HepG2 (cell line): ENCODE measurements at regions not wholly inside any gene's neighbourhood (a gene's known extent, or its start where the extent isn't known, plus 50 kb on each side); places are given as distances from the start of the nearest gene placed in this dataset.

Experiments
- ATAC-seq: fragments of 200-7000 bp; cut with Tn5 transposase; 3 replicates; pipeline ENCODE4 v1.9.1; 2020; ENCODE audit warnings: mild to moderate bottlenecking, moderate library complexity
- BruUV-seq: library from RNA; stranded (reverse); fragments of 400-500 nt; replicated peaks from 2 replicates; lab custom pipeline; 2021; lab: Mats Ljungman, UMichigan
- CTCF ChIA-PET: fragments of 300-600 bp; formaldehyde crosslinking; extraction: SDS; loops from one replicate; lab custom pipeline; 2021; ENCODE audit warnings: low total read pairs, inconsistent platforms, low intra/inter-chr PET ratio; lab: Yijun Ruan, JAX
- POLR2A ChIA-PET: fragments of 350-600 bp; sonication (Branson Sonifier 250); formaldehyde crosslinking; loops from one replicate; lab custom pipeline; 2020; ENCODE audit warnings: antibody characterized with exemption, inconsistent platforms; lab: Yijun Ruan, JAX
- DNase-seq: peaks from one replicate; pipeline ENCODE4 v3.0.0-alpha.2; 2015; ENCODE audit warnings: low spot score
- FAIRE-seq: peaks from 3 replicates; lab custom pipeline; 2011; peaks lifted over from hg19 to GRCh38; lab: Jason Lieb, UNC
- H2AFZ ChIP-seq: one replicate; pipeline ENCODE4 v1.6.1; 2011; ENCODE audit warnings: low read length, inconsistent platforms
- H3K27ac ChIP-seq: fragments of 300-600 bp; 3 replicates; pipeline ENCODE4 v1.8.0; 2011; ENCODE audit warnings: mixed run types, mild to moderate bottlenecking, mixed read lengths, low read length, inconsistent platforms; ENCODE audit not compliant: insufficient read depth; ENCODE audit errors: extremely low read length
- H3K27me3 ChIP-seq, 2 experiments: fragments of 200-600 bp in 1 of 2; 2 replicates in 1 of 2; 3 replicates in 1 of 2; pipeline versions ENCODE4 v1.6.0 to v1.8.0; 2011; ENCODE audit warnings: low read length in 2 of 2, mild to moderate bottlenecking in 2 of 2, moderate library complexity in 2 of 2, inconsistent platforms in 1 of 2; ENCODE audit not compliant: insufficient read depth in 2 of 2, control insufficient read depth in 1 of 2
- H3K36me3 ChIP-seq, 2 experiments: fragments of 200-600 bp in 1 of 2; replicated peaks in 1 of 2; 2 replicates in 1 of 2; 3 replicates in 1 of 2; pipeline versions ENCODE4 v1.5.1 to v1.8.0; 2011; ENCODE audit warnings: low read length in 2 of 2, inconsistent platforms in 1 of 2; ENCODE audit not compliant: insufficient read depth in 2 of 2, control insufficient read depth in 1 of 2
- H3K4me1 ChIP-seq: 2 replicates; pipeline ENCODE4 v1.5.1; 2012; ENCODE audit warnings: low read length, inconsistent platforms; ENCODE audit not compliant: insufficient read depth
- H3K4me2 ChIP-seq: 2 replicates; pipeline ENCODE4 v1.6.0; 2011; ENCODE audit warnings: low read depth, low read length, inconsistent platforms
- H3K4me3 ChIP-seq, 3 experiments: fragments of 200-600 bp in 1 of 3; sonication (generic), shearing (Covaris generic) in 1 of 3; replicated peaks in 1 of 3; 2 replicates each; pipeline ENCODE4 v1.5.1; 2011 to 2016; ENCODE audit warnings: low read length in 3 of 3, inconsistent platforms in 2 of 3, low read depth in 2 of 3, mild to moderate bottlenecking in 2 of 3, control low read depth in 1 of 3, mixed read lengths in 1 of 3; ENCODE audit not compliant: insufficient read depth in 1 of 3
- H3K79me2 ChIP-seq: one replicate; pipeline ENCODE4 v1.6.1; 2011; ENCODE audit warnings: low read length, inconsistent platforms; ENCODE audit not compliant: insufficient read depth
- H3K9ac ChIP-seq: 2 replicates; pipeline ENCODE4 v1.6.0; 2011; ENCODE audit warnings: mild to moderate bottlenecking, low read depth, low read length, inconsistent platforms; ENCODE audit not compliant: insufficient read depth
- H3K9me3 ChIP-seq: 2 replicates; pipeline ENCODE4 v1.5.1; 2012; ENCODE audit warnings: mild to moderate bottlenecking, low read length
- H4K20me1 ChIP-seq: 2 replicates; pipeline ENCODE4 v1.6.0; 2011; ENCODE audit warnings: inconsistent platforms, mild to moderate bottlenecking, low read length, moderate library complexity; ENCODE audit not compliant: insufficient read depth
- CCDC6 ChIP-seq: sonication (generic); formaldehyde crosslinking; IDR thresholded peaks from 2 replicates; pipeline ENCODE4 v1.8.1; 2022; ENCODE audit warnings: mild to moderate bottlenecking, missing genetic modification reagents, moderate library complexity
- IKZF5 ChIP-seq: IDR thresholded peaks from 2 replicates; pipeline ENCODE4 v1.6.1; 2018; ENCODE audit warnings: missing genetic modification reagents, mild to moderate bottlenecking, missing compliant biosample characterization
- MATR3 ChIP-seq: sonication (generic); formaldehyde crosslinking; IDR thresholded peaks from 2 replicates; pipeline ENCODE4 v1.4.0; 2020; ENCODE audit warnings: missing genetic modification reagents
- NAIF1 ChIP-seq: sonication (generic); formaldehyde crosslinking; IDR thresholded peaks from 2 replicates; pipeline ENCODE4 v1.5.0; 2020; ENCODE audit warnings: mild to moderate bottlenecking, missing genetic modification reagents, borderline replicate concordance
- PCBP1 ChIP-seq: fragments of 200-400 bp; formaldehyde crosslinking; IDR thresholded peaks from 2 replicates; pipeline ENCODE4 v1.6.1; 2017; ENCODE audit warnings: mild to moderate bottlenecking, low read depth, low read length, borderline replicate concordance
- PRDM4 ChIP-seq: sonication (generic); formaldehyde crosslinking; IDR thresholded peaks from 2 replicates; pipeline ENCODE4 v1.9.0; 2021; ENCODE audit warnings: missing genetic modification reagents, borderline replicate concordance
- SP4 ChIP-seq: sonication (generic); formaldehyde crosslinking; IDR thresholded peaks from 2 replicates; pipeline ENCODE4 v1.8.1; 2023; ENCODE audit warnings: mild to moderate bottlenecking, missing genetic modification reagents
- SRSF4 ChIP-seq: fragments of 200-400 bp; formaldehyde crosslinking; IDR thresholded peaks from one replicate; pipeline ENCODE4 v1.6.1; 2018; ENCODE audit warnings: mild to moderate bottlenecking, low read depth, low read length, moderate library complexity; ENCODE audit not compliant: poor library complexity, severe bottlenecking
- STAT5B ChIP-seq: sonication (generic); formaldehyde crosslinking; IDR thresholded peaks from 2 replicates; pipeline ENCODE4 v1.4.0; 2020; ENCODE audit warnings: missing genetic modification reagents
- ZNF446 ChIP-seq: sonication (generic); formaldehyde crosslinking; IDR thresholded peaks from 2 replicates; pipeline ENCODE4 v1.5.0; 2020; ENCODE audit warnings: mild to moderate bottlenecking, missing genetic modification reagents
- ZNF558 ChIP-seq: sonication (generic); formaldehyde crosslinking; IDR thresholded peaks from 2 replicates; pipeline ENCODE4 v1.9.0; 2022; ENCODE audit warnings: mild to moderate bottlenecking, missing genetic modification reagents, borderline replicate concordance
- in situ Hi-C: cut with HindIII; loops from 2 replicates; pipeline ENCODE4 v1.10.0; 2017; ENCODE audit warnings: low pct_unique_long_range_greater_than_20kb; ENCODE audit not compliant: extremely low pct_ligation_motif_present
- intact Hi-C: fragments of 100-400 bp; cut with micrococcal nuclease; formaldehyde crosslinking; loops from one replicate; pipeline ENCODE4 v1.10.0; 2022; ENCODE audit not compliant: unreplicated experiment

DNA sequence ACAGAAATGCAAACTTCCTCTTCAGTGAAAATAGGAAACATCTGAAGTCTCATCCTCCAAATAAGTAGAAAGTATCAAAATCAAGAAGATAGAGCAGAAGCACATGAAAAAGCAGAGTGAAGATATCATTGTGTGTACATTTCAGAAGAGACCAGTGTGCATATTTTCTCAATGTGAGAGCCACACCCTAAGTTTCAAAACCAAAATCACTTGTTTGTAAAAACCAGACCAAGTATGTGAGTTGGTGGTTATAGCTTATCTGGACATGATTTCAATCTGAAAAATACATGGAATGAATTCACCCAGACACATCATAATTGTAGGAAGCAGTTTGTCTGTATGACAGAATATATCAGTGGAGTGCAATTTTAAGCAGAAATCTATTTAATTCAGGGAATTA lies 536.0 kb downstream of the JRKL start:
- no peaks in the 10 kb centered on the region for H3K79me2 ChIP-seq
- H3K4me2 ChIP-seq: no peak overlapping the region
- intact Hi-C loops: loop anchor here (1.0 kb wide), 1 partner anchor 18 kb away; no protein-coding TSS in a partner anchor
- no TSS peak for BruUV-seq
- in situ Hi-C loops: no loop called here
- H3K36me3 ChIP-seq: no peaks in the 10 kb centered on the region
- POLR2A ChIA-PET: no interaction called here
- DNase-seq: no peak
- no peaks in the 10 kb centered on the region for H3K9me3 ChIP-seq
- H3K27me3 ChIP-seq: no peaks in the 10 kb centered on the region
- CTCF ChIA-PET: no interaction called here
- no peak overlapping the region for H2AFZ ChIP-seq
- no peak overlapping the region for H3K9ac ChIP-seq
- H4K20me1 ChIP-seq: no peaks in the 10 kb centered on the region
- no peak for FAIRE-seq
- no peaks in the 10 kb centered on the region for H3K4me1 ChIP-seq
- H3K27ac ChIP-seq: no peak overlapping the region
- TF ChIP-seq SP4 (CRISPR knock-in tag): no peak
- no peak for TF ChIP-seq PCBP1
- no peak for TF ChIP-seq ZNF446
- no peak for TF ChIP-seq SRSF4
- no peak overlapping the region for H3K4me3 ChIP-seq
- ATAC-seq: no peak

DNA sequence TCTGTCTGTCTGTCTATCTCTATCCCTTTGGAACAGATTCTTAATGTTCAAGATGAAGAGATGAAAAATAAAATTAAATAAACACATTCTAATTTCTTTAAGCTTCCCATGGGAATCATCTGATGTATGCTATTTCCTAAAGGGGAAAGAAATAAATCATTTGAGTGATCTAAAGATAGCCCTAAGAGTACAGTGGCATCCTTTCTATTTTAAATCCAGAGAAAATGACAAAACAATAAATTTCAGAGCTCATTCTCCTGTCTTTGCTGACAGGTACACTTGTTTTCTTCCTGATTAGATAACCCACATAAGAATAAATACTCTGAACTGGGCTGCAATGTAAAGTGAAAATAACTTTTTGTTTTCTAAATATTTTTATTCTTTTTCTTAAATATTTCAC lies 550.4 kb downstream of the JRKL start:
- Histone ChIP-seq H3K4me1 (no peaks in the 10 kb centered on the region), H3K4me2 (no peak overlapping the region), H4K20me1 (no peaks in the 10 kb centered on the region), H2AFZ (no peak overlapping the region), H3K36me3 (no peaks in the 10 kb centered on the region), H3K27me3 (no peaks in the 10 kb centered on the region; a peak in 1 of 5 replicates), H3K27ac (no peak overlapping the region), H3K79me2 (no peaks in the 10 kb centered on the region)
- intact Hi-C loops: no loop called here
- DNase-seq: no peak
- in situ Hi-C loops: no loop called here
- POLR2A ChIA-PET: no interaction called here
- no peak for FAIRE-seq
- CTCF ChIA-PET: no interaction called here
- BruUV-seq: no TSS peak
- no peak for ATAC-seq
- TF ChIP-seq MATR3 (CRISPR knock-in tag): no peak
- TF ChIP-seq PRDM4: no peak
- TF ChIP-seq NAIF1 (CRISPR knock-in tag): no peak
- no peak for TF ChIP-seq IKZF5 (CRISPR knock-in tag)
- TF ChIP-seq SP4 (CRISPR knock-in tag): no peak
- TF ChIP-seq CCDC6 (CRISPR knock-in tag): no peak
- TF ChIP-seq ZNF558: no peak
- no peak for TF ChIP-seq STAT5B (CRISPR knock-in tag)
- TF ChIP-seq, all 625 proteins: peak for 0
- Histone ChIP-seq H3K9ac (no peak overlapping the region), H3K9me3 (no peaks in the 10 kb centered on the region), H3K4me3 (no peak overlapping the region)
